ENCODE measurements at regions not wholly inside any gene's neighbourhood (a gene's known extent, or its start where the extent isn't known, plus 50 kb on each side); places are given as distances from the start of the nearest gene placed in this dataset.

GRCh38 chr15:79209690-79210089, 72.8 kb upstream of the ANKRD34C start:
- TF ChIP-seq CTCF (IDR thresholded peaks at IDR 0.05) (peak in 3 of 12 donors; percentile 7 to 13 (median 11)), POLR2A (IDR thresholded peaks at IDR 0.05) (no peak)

Data from heart left ventricle (tissue), 13 donors.